Neural progenitor cell (in vitro differentiated cells): ENCODE measurements at regions not wholly inside any gene's neighbourhood (a gene's known extent, or its start where the extent isn't known, plus 50 kb on each side); places are given as distances from the start of the nearest gene placed in this dataset.

Source experiments
- DNase-seq: peaks from one replicate; pipeline ENCODE4 v3.0.0-alpha.2; 2016; ENCODE audit warnings: low spot score
- H2AFZ ChIP-seq: fragments of 200-600 bp; sonication (generic); replicated peaks from 2 replicates; pipeline ENCODE4 v1.6.1; 2016; ENCODE audit warnings: antibody characterized with exemption
- H3F3A ChIP-seq: fragments of 200-600 bp; sonication (generic); 2 replicates; pipeline ENCODE4 v1.6.1; 2016; ENCODE audit warnings: antibody characterized with exemption, low read depth
- H3K27ac ChIP-seq: fragments of 200-600 bp; sonication (generic); 2 replicates; pipeline ENCODE4 v1.5.1; 2016; ENCODE audit warnings: mild to moderate bottlenecking
- H3K27me3 ChIP-seq: fragments of 200-600 bp; sonication (generic); 2 replicates; pipeline ENCODE4 v1.6.1; 2016; ENCODE audit warnings: mild to moderate bottlenecking, moderate library complexity
- H3K36me3 ChIP-seq: fragments of 200-600 bp; sonication (generic); 2 replicates; pipeline ENCODE4 v1.5.1; 2016
- H3K4me1 ChIP-seq: fragments of 200-600 bp; sonication (generic); 2 replicates; pipeline ENCODE4 v1.6.1; 2016; ENCODE audit warnings: mixed run types
- H3K4me2 ChIP-seq: fragments of 200-600 bp; sonication (generic); 2 replicates; pipeline ENCODE4 v1.6.1; 2016
- H3K4me3 ChIP-seq: fragments of 200-600 bp; sonication (generic); 2 replicates; pipeline ENCODE4 v1.5.1; 2016
- H3K79me2 ChIP-seq: fragments of 200-600 bp; sonication (generic); 2 replicates; pipeline ENCODE4 v1.6.1; 2016; ENCODE audit warnings: low read depth
- H3K9ac ChIP-seq: fragments of 200-600 bp; sonication (generic); 2 replicates; pipeline ENCODE4 v1.6.1; 2016
- H3K9me3 ChIP-seq: fragments of 200-600 bp; sonication (generic); 2 replicates; pipeline ENCODE4 v1.5.1; 2016; ENCODE audit warnings: low read depth
- H4K20me1 ChIP-seq: fragments of 200-600 bp; sonication (generic); 2 replicates; pipeline ENCODE4 v1.6.1; 2016; ENCODE audit warnings: low read depth
- H3K27ac Mint-ChIP-seq: 3 replicates; pipeline ENCODE4 v1.8.0; 2021; ENCODE audit warnings: mixed read lengths
- H3K27me3 Mint-ChIP-seq: 2 replicates; pipeline ENCODE4 v1.8.0; 2022; ENCODE audit warnings: low read depth, mild to moderate bottlenecking, inconsistent platforms, moderate library complexity, mixed read lengths; ENCODE audit not compliant: insufficient read depth
- H3K36me3 Mint-ChIP-seq: 3 replicates; pipeline ENCODE4 v1.8.0; 2021; ENCODE audit warnings: mixed read lengths
- H3K4me1 Mint-ChIP-seq: 3 replicates; pipeline ENCODE4 v1.8.0; 2021; ENCODE audit warnings: mixed read lengths
- H3K4me3 Mint-ChIP-seq: 3 replicates; pipeline ENCODE4 v1.8.0; 2021; ENCODE audit warnings: mild to moderate bottlenecking, moderate library complexity, mixed read lengths
- H3K9me3 Mint-ChIP-seq: 3 replicates; pipeline ENCODE4 v1.8.0; 2020; ENCODE audit warnings: mixed read lengths
- EZH2 ChIP-seq: fragments of 200-600 bp; sonication (generic); IDR thresholded peaks from 2 replicates; pipeline ENCODE4 v1.6.1; 2017; ENCODE audit warnings: antibody characterized with exemption, mild to moderate bottlenecking, moderate library complexity
- EZH2phosphoT487 ChIP-seq: fragments of 200-600 bp; sonication (generic); IDR thresholded peaks from 2 replicates; pipeline ENCODE4 v1.6.1; 2017; ENCODE audit warnings: antibody characterized with exemption
- TF ChIP-seq, protein P1 (sequence below): fragments of 200-600 bp; sonication (generic); IDR thresholded peaks from 2 replicates; pipeline ENCODE4 v1.5.1; 2017; ENCODE audit warnings: antibody characterized with exemption, mild to moderate bottlenecking

GRCh38 chr3:5510300-5510699 is 322.8 kb downstream of the EDEM1 start:
- peak; percentile 3 for DNase-seq
- no peaks in the 10 kb centered on the region for H3K36me3 Mint-ChIP-seq

DNA sequence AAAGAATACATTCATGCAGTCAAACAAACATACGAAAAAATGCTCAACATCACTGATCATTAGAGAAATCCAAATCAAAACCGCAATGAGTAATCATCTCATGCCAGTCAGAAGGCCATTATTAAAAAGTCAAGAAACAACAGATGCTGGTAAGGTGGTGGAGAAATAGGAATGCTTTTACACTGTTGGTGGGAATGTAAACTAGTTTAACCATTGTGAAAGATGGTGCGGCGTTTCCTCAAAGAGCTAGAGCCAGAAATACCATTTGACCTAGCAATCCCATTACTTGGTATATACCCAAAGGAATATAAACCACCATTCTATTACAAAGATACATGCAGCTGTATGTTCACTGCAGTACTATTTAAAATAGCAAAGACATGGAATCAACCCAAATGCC is 330.4 kb downstream of the EDEM1 start:
- no peak overlapping the region for H3K9ac ChIP-seq
- H3F3A ChIP-seq = no peaks in the 10 kb centered on the region
- Mint-ChIP-seq H3K36me3 (no peaks in the 10 kb centered on the region), H3K4me1 (no peaks in the 10 kb centered on the region), H3K9me3 (no peaks in the 10 kb centered on the region), H3K27ac (no peak overlapping the region), H3K4me3 (no peak overlapping the region), H3K27me3 (no peaks in the 10 kb centered on the region)
- no peaks in the 10 kb centered on the region for H3K36me3 ChIP-seq
- no peak overlapping the region for H3K4me3 ChIP-seq
- no peaks in the 10 kb centered on the region for H3K9me3 ChIP-seq
- TF ChIP-seq, protein P1, sequence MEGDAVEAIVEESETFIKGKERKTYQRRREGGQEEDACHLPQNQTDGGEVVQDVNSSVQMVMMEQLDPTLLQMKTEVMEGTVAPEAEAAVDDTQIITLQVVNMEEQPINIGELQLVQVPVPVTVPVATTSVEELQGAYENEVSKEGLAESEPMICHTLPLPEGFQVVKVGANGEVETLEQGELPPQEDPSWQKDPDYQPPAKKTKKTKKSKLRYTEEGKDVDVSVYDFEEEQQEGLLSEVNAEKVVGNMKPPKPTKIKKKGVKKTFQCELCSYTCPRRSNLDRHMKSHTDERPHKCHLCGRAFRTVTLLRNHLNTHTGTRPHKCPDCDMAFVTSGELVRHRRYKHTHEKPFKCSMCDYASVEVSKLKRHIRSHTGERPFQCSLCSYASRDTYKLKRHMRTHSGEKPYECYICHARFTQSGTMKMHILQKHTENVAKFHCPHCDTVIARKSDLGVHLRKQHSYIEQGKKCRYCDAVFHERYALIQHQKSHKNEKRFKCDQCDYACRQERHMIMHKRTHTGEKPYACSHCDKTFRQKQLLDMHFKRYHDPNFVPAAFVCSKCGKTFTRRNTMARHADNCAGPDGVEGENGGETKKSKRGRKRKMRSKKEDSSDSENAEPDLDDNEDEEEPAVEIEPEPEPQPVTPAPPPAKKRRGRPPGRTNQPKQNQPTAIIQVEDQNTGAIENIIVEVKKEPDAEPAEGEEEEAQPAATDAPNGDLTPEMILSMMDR = no peak
- no peak for TF ChIP-seq EZH2phosphoT487
- no peaks in the 10 kb centered on the region for H4K20me1 ChIP-seq
- no peaks in the 10 kb centered on the region for H3K79me2 ChIP-seq
- H3K4me2 ChIP-seq = no peak overlapping the region
- no peaks in the 10 kb centered on the region for H3K27me3 ChIP-seq
- no peaks in the 10 kb centered on the region for H3K4me1 ChIP-seq
- H3K27ac ChIP-seq = no peak overlapping the region
- no peak overlapping the region for H2AFZ ChIP-seq
- no peak for DNase-seq

More at GRCh38 chr3:5510300-5510699, 322.8 kb downstream of the EDEM1 start:
- Histone ChIP-seq H3K27ac (no peak overlapping the region), H3K9ac (no peak overlapping the region), H3K27me3 (no peaks in the 10 kb centered on the region), H3K36me3 (no peaks in the 10 kb centered on the region), H3K4me3 (no peak overlapping the region), H3K4me2 (no peak overlapping the region), H3F3A (no peaks in the 10 kb centered on the region), H4K20me1 (no peaks in the 10 kb centered on the region), H2AFZ (no peak overlapping the region), H3K79me2 (no peaks in the 10 kb centered on the region), H3K9me3 (no peaks in the 10 kb centered on the region), H3K4me1 (no peaks in the 10 kb centered on the region)
- TF ChIP-seq EZH2phosphoT487 = no peak
- TF ChIP-seq EZH2 = no peak
- TF ChIP-seq, protein P1 = no peak
- Mint-ChIP-seq H3K4me3 (no peak overlapping the region), H3K4me1 (no peaks in the 10 kb centered on the region), H3K27ac (no peak overlapping the region), H3K27me3 (peaks cover 4% of the 10 kb centered on the region), H3K9me3 (peaks cover 21% of the 10 kb centered on the region)

GRCh38 chr3:5520237-5520636 is 332.7 kb downstream of the EDEM1 start:
- no peaks in the 10 kb centered on the region for H3K4me1 Mint-ChIP-seq
- no peaks in the 10 kb centered on the region for H3K36me3 ChIP-seq

More at GRCh38 chr3:5520237-5520636, 332.7 kb downstream of the EDEM1 start:
- H3K9ac ChIP-seq = no peak overlapping the region
- H3K9me3 Mint-ChIP-seq = no peaks in the 10 kb centered on the region
- TF ChIP-seq EZH2phosphoT487 (no peak), EZH2 (no peak)
- TF ChIP-seq, protein P1 = no peak
- H3K79me2 ChIP-seq = no peaks in the 10 kb centered on the region
- no peaks in the 10 kb centered on the region for H3K4me1 ChIP-seq
- H2AFZ ChIP-seq = no peak overlapping the region
- H3F3A ChIP-seq = no peaks in the 10 kb centered on the region
- no peaks in the 10 kb centered on the region for H3K27me3 ChIP-seq
- no peak overlapping the region for H3K4me3 ChIP-seq
- H3K27ac Mint-ChIP-seq = no peak overlapping the region
- H3K27ac ChIP-seq = no peak overlapping the region
- no peak overlapping the region for H3K4me3 Mint-ChIP-seq
- no peak overlapping the region for H3K4me2 ChIP-seq
- H3K27me3 Mint-ChIP-seq = no peaks in the 10 kb centered on the region
- H3K9me3 ChIP-seq = no peaks in the 10 kb centered on the region
- no peaks in the 10 kb centered on the region for H4K20me1 ChIP-seq
- no peaks in the 10 kb centered on the region for H3K36me3 Mint-ChIP-seq
- no peak for DNase-seq
